Activated naive CD4-positive, alpha-beta T cell treated with anti-CD3 and anti-CD28 coated beads, Interleukin-2, amount 50 U/mL, for 72 hours (primary cell): ENCODE measurements at regions not wholly inside any gene's neighbourhood (a gene's known extent, or its start where the extent isn't known, plus 50 kb on each side); places are given as distances from the start of the nearest gene placed in this dataset.
"Not testable (repeated sequence)": the region's sequence is repeated elsewhere in the genome, so short reads cannot be mapped to it uniquely, and the experiment has no call there.

ENCODE experiments used
- ATAC-seq, 2 donors: fragments of 150-1000 bp; cut with Tn5 transposase; 2 replicates each; pipeline ENCODE4 v1.10.0; 2021; ENCODE audit warnings: mild to moderate bottlenecking in 2 of 2, moderate library complexity in 2 of 2
- DNase-seq, 2 donors: peaks; one replicate each; pipeline ENCODE4 v3.0.0; 2021 to 2022; ENCODE audit warnings: low spot score in 2 of 2
- H3K27ac Mint-ChIP-seq, 2 donors: one replicate each; pipeline ENCODE4 v1.8.0; 2022; ENCODE audit warnings: mild to moderate bottlenecking in 2 of 2, mixed read lengths in 2 of 2
- H3K36me3 Mint-ChIP-seq, 2 donors: one replicate each; pipeline ENCODE4 v1.8.0; 2022; ENCODE audit warnings: mixed read lengths in 2 of 2
- H3K9me3 Mint-ChIP-seq, 2 donors: one replicate each; pipeline ENCODE4 v1.8.0; 2022; ENCODE audit warnings: mixed read lengths in 2 of 2

DNA sequence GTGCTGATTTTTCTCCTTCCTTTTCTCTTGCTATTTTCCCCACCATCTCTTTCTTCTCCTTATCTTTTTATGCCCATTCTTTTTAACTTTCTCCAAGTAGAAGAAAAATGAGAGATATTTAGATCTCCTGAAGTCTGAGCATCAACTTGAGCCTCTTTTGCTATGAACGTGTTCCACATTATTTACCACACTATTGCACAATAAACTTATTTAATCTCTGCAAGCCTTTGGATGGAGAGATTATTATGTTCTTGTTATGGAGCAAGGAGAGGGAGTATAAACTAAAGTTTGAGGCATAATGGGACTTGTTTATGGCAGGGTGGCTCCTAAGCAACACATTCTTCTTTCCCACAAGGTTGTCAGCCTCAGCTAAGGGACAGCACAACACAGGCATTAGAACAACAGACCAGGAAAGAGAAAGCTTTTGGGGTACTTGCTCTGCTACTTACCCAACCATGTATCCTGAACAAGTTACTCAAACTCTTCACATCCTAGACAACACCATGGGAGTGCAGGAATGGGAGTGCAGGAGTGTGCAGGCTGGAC lies 365.5 kb upstream of the BOD1L1 start:
- Mint-ChIP-seq H3K36me3 (no peaks in the 10 kb centered on the region), H3K27ac (no peak overlapping the region)
- no peak for ATAC-seq

DNA sequence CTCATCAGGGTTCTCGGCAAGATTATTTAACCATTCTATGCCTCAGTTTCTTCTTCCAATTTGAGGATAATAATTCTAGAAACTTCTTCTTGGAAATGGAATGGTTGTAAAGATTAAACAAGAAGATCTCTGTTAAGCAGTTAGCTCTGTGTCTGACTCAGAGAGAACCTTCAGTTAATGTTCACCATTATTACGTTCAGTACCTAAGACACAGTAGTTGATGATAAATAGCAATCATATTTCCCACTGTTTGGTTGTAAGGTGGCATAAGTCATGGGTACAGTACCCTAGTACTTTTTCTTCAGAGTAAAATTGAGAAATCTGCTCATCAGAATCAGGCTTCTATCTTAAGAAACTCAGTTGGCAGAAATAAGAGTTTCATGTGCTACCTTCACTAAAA lies 366.5 kb upstream of the BOD1L1 start:
- Mint-ChIP-seq H3K27ac (no peak overlapping the region), H3K36me3 (no peaks in the 10 kb centered on the region), H3K9me3 (no peaks in the 10 kb centered on the region)
- ATAC-seq: no peak
- no peak for DNase-seq

More for the DNA sequence above, 365.5 kb upstream of the BOD1L1 start:
- DNase-seq: no peak
- H3K9me3 Mint-ChIP-seq: no peaks in the 10 kb centered on the region

DNA sequence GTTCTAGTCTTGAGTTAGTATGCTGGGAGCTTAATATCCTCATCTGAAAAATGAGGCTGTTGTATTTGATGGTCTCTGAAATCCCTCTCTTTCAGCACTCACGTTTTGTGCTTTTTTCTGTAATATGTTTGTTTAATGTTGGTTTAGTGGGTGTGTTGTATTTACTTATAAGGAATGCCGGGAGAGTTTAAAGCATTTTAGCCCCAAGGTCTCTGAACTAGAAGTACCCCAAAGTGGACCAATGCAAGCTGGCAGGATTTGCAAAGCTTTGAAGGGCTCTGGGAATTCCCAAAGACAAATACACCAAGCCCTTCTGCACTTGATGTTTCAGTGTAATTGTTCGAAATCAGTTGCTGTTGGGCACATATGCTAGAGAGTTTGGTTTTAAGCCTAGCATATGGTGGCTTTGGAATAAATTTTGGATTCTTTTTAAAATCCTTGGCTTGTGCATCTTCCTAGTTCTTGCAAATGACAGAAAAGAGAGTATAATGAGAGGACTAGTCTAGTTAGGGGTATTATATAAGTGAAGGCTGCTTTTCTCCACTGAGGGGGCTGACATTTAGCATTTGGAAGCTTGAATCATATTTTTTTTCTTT lies 371.4 kb upstream of the BOD1L1 start:
- Mint-ChIP-seq H3K27ac (no peak overlapping the region), H3K9me3 (peaks cover 23 to 24% of the 10 kb centered on the region in 2 donors), H3K36me3 (peaks cover 6 to 13% of the 10 kb centered on the region in 2 donors)
- ATAC-seq: no peak
- no peak for DNase-seq

DNA sequence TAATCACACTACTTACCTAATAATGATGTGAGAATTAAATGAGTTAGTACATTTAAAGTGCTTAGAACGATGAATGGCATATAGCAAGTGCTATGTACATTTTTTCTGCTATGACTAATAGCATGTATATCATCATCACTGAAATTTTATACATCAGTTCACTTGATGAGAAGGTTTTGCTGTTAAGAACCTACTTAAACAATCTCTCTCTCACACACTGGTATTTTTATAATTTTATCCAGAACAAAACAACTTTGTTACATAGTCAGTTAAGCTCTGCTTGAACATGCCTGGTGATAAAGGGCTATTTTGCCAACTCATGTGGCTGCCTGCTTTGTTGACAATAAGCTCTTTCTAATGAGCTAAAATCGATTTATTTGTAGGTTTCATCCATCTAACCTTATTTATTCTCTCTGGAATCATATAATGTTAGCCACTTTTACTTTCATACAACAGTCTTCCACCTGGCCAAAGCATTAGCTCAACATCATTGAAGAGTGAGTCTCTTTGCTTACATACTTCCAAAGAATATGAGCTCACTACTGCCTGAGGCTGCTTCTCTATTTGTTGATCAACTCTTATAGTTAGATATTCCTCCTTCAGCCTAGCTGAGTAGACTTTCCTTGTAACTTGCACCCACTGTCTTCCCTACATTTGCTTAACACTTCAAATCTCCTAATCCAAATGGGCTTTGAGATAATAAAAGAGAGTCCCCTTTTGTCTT lies 372.7 kb upstream of the BOD1L1 start:
- H3K27ac Mint-ChIP-seq: no peak overlapping the region
- peaks cover 6 to 13% of the 10 kb centered on the region in 2 donors for H3K36me3 Mint-ChIP-seq
- H3K9me3 Mint-ChIP-seq: peaks cover 23 to 26% of the 10 kb centered on the region in 2 donors
- no peak for DNase-seq
- no peak for ATAC-seq

DNA sequence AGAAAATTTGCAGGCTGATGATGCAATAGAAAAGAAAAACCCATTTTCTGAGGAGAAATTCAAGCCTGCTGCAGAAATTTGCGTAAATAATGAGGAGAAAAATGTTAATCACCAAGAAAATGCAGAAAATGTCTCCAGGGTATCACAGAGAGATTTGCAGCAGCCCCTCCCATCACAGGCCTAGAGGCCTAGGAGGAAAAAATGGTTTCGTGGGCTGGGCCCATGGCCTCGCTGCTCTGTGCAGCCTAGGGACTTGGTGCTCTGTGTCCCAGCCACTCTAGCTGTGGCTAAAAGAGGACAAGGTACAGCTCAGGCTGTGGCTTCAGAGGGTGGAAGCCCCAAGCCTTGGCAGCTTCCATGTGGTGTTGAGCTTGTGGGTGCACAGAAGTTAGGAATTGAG lies 374.8 kb upstream of the BOD1L1 start:
- ATAC-seq, DNase-seq, H3K27ac Mint-ChIP-seq: not testable (repeated sequence)
- H3K9me3 Mint-ChIP-seq: peaks cover 23 to 26% of the 10 kb centered on the region in 2 donors
- peaks cover 6 to 13% of the 10 kb centered on the region in 2 donors for H3K36me3 Mint-ChIP-seq

DNA sequence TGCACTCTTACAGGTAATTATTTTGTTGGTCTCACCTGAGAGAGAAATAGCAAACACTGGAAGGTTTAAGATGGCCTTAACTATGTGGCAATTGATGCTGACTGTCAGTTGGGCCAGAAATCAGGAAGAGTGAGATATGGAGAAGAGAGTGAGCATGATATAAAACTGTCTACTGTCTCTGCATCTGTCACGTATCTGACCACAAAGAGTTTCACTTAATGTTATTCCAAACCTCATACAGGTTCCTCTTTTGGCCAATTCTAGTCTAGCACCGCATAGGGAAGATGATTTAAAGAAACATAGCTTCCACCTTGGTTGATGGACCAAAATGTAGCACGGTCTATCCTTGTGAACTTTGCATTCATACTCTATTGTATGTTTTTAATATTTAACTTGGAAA lies 381.0 kb upstream of the BOD1L1 start:
- Mint-ChIP-seq H3K27ac (no peak overlapping the region), H3K36me3 (no peaks in the 10 kb centered on the region), H3K9me3 (peaks cover 4 to 6% of the 10 kb centered on the region in 2 donors)
- ATAC-seq: no peak
- no peak for DNase-seq

DNA sequence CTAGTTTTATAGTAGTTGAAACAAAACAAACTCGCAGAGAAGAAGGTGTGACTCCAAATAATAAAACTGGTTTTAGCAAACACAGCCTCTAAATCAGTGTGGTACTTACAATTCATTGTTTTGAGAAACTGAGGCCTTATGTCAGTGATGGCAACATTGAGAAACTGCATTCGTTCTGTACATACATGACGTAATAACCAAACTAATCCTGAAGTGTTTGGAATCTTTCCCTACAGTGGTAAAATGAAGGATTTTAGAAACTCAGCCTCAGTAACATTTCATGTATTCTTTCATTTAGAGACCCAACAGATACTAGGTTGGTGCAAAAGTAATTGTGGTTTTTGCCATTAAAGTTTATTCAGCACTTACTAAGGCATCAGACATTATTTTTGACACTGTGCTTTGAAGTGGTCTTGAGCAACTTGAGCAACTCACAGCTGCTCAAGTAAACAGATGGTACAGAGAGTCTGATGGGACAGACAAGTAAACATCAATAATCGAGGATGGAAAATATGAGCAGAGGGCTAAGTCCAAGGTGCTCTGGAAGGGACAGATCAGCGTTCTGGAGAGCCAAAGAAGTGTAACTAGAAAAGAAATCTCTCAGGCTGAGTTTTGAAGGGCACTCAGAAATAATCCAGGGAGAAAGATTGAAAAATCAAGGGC lies 390.8 kb upstream of the BOD1L1 start:
- H3K9me3 Mint-ChIP-seq: peaks cover 5 to 19% of the 10 kb centered on the region in 2 donors
- ATAC-seq (no peak), DNase-seq (no peak)
- no peak overlapping the region for H3K27ac Mint-ChIP-seq
- H3K36me3 Mint-ChIP-seq: peaks cover 0 to 17% of the 10 kb centered on the region in 2 donors

DNA sequence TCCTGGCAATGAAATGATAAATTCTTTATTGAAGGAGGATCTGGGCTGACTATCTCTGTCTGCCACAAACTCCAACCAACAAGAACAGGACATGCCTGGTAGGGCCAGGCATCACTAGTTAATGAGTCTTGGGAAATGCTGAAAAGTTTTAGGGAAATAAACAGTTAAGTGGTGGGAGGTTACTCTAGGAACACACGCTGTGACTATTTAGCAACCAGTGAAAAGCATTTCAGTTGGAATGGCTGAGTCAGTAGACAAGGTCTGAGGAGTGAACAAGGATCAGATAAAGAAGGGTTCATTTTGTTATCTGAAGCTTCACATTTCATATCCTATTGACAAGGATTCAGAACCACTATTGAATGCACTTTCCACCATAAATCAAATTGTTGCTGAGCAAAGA lies 394.9 kb upstream of the BOD1L1 start:
- Mint-ChIP-seq H3K27ac (no peak overlapping the region), H3K9me3 (peaks cover 5 to 6% of the 10 kb centered on the region in 2 donors), H3K36me3 (no peaks in the 10 kb centered on the region)
- ATAC-seq (no peak), DNase-seq (no peak)

DNA sequence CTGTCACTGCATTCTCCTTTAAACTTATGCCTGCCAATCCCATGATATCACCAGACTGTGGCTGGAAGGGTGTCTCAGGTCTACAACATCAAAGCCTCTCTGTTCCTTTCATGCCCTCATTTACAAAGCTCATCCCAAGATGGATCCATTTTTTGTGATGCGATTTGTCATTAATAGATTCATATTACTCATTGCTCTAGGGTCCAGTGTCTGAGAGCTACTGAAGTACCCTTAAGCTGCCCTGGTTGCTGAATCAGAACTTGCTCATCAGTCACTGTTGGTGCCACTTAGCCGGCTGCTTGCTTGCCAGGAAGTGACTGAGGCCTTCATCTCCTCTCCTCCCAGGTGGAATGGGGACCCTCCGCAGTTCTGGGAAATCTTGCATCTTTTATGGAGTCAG lies 395.5 kb upstream of the BOD1L1 start:
- Mint-ChIP-seq H3K9me3 (peaks cover 5 to 6% of the 10 kb centered on the region in 2 donors), H3K27ac (no peak overlapping the region), H3K36me3 (no peaks in the 10 kb centered on the region)
- DNase-seq (no peak), ATAC-seq (no peak)

DNA sequence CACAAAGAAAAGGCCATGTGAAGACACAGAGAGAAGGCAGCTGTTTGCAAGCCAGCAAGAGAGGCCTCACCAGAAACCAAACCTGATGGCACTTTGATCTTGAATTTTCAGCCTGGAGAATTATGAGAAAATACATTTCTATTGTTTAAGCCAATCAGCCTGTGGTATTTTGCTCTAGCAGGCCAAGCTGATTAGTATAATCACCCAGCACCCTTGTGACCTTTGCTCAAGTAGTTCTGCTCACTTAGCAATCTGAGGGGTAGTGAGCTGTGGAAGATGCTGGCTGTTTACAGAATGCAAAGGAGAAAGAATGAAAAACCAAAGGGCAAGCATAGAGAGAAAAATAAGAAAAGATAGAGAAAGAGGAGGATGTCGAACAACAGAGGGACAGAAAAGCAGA lies 396.4 kb upstream of the BOD1L1 start:
- H3K9me3 Mint-ChIP-seq: peaks cover 5 to 6% of the 10 kb centered on the region in 2 donors
- ATAC-seq (no peak), DNase-seq (no peak)
- no peak overlapping the region for H3K27ac Mint-ChIP-seq
- no peaks in the 10 kb centered on the region for H3K36me3 Mint-ChIP-seq

DNA sequence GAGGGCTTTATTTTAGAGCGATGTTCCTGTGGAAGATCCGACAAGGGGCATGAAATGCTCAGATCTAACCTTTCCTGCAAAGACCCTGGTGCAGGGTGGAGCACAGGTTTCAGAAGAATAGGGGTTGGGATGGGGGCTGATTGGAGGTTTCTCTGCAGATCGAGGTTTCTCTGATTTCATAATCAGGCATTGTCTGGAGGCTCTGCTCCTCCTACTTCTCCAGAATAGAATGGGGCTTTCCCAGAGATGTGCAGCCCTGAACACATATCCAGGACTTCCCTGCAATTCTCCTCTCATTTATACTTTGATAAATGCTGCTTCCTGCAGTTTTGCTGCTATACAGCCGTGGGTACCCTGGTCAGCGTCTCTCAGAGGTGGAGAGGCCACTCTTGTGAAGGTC lies 397.6 kb upstream of the BOD1L1 start:
- H3K9me3 Mint-ChIP-seq: no peaks in the 10 kb centered on the region

DNA sequence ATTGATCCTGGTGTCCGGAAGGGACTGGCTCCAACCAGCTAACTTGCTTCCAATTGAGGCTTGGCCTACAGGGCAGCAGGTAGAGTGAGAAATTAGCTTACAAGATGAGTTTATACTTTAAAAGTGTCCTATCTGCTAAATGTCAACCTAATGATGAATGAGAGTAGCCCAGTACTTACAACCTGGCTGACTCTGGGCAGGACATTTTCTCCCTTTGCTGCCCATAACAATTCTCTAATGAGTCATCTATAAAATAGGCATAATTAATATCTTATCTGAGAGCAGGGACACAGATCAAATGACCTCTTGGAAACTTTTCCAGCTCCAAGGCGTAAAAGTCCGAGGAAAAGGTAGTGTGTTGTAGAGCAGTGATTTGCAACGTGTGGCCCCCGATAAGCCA lies 398.4 kb upstream of the BOD1L1 start:
- Mint-ChIP-seq H3K27ac (no peak overlapping the region), H3K9me3 (no peaks in the 10 kb centered on the region), H3K36me3 (no peaks in the 10 kb centered on the region)
- DNase-seq: no peak
- ATAC-seq: no peak

More for the DNA sequence above, 397.6 kb upstream of the BOD1L1 start:
- no peak for DNase-seq
- no peak for ATAC-seq
- no peak overlapping the region for H3K27ac Mint-ChIP-seq
- no peaks in the 10 kb centered on the region for H3K36me3 Mint-ChIP-seq

DNA sequence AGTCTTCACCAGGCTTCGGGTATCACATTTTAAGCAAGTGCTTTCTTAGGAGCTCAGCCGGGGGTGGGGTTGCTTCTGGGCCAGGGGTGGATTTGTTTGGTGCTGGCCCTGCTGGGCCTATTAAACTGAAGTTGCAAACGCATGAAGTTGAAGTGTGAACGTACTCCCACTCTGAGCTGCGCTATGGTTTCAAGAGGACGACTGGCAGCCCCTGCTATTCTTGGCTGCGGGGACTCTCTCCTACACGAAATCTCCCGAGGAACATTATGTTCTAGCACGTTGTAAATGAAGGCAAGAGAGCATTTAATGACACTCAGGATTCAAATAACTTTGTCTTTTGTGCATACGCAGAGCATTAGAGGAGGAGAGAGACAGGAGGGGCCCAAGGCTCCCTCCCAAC lies 401.3 kb upstream of the BOD1L1 start:
- Mint-ChIP-seq H3K27ac (no peak overlapping the region), H3K36me3 (no peaks in the 10 kb centered on the region), H3K9me3 (no peaks in the 10 kb centered on the region)
- ATAC-seq: no peak
- DNase-seq: no peak

DNA sequence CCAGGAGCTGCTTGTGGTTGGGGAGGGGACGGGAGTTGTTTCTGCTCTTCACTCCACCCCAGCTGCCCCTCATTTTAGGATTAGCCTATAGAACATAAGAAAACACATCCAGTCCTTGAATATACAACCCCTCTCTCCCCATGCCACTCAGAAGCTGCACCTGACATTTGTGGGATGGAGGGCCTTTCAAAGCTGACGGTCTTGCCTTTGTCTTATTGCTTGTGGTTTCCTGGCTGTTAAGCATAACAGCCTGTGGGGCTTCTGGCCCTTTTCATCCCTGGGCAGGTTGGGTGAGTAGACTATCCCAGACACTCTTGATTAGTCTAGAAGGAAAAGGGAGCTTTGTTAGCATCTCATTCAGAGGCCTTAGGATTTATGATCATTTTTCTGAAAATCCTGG lies 407.6 kb upstream of the BOD1L1 start:
- DNase-seq (no peak), ATAC-seq (no peak)
- Mint-ChIP-seq H3K27ac (no peak overlapping the region), H3K36me3 (no peaks in the 10 kb centered on the region), H3K9me3 (peaks cover 0 to 4% of the 10 kb centered on the region in 2 donors)

DNA sequence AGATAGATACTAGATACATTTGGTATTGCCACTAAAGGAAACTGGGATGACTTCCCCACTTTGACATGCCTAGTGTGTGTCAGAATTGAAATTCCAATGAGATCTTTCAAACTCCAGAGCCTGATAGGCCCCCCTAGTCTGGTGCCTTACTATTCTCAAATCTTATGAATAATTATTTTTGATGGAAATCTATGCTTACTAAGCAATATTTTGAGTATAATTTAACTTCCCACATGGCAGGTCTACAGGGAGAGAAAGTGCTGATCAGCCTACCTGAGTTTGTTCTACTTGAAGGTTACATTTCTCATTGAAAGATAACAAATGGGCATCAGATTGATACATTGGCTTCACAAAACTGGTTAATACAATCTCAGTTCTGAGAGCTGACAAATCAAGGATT lies 415.7 kb upstream of the BOD1L1 start:
- DNase-seq: no peak
- no peaks in the 10 kb centered on the region for H3K36me3 Mint-ChIP-seq

DNA sequence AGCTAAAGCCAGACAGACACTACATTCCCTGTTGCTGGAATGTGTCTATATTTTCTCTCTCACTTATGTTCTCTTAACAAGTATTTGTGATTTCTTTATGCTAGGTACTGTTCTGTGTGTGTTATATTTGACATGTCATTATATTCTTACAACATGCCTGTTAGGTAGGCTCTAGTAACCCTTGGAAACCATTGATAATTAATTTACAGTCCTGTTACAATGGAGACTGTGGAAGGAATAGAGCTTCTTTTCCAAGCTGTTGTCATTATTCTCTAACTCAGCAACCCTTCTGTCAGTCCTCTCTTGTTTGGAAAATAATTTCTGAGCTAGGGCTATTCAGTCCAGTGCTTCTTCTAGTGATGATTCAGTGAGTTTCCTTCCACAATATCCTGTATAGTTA lies 419.1 kb upstream of the BOD1L1 start:
- Mint-ChIP-seq H3K27ac (no peak overlapping the region), H3K36me3 (no peaks in the 10 kb centered on the region), H3K9me3 (no peaks in the 10 kb centered on the region)
- no peak for ATAC-seq
- DNase-seq: no peak

More for the DNA sequence above, 415.7 kb upstream of the BOD1L1 start:
- Mint-ChIP-seq H3K27ac (no peak overlapping the region), H3K9me3 (peaks cover 0 to 8% of the 10 kb centered on the region in 2 donors)
- no peak for ATAC-seq

DNA sequence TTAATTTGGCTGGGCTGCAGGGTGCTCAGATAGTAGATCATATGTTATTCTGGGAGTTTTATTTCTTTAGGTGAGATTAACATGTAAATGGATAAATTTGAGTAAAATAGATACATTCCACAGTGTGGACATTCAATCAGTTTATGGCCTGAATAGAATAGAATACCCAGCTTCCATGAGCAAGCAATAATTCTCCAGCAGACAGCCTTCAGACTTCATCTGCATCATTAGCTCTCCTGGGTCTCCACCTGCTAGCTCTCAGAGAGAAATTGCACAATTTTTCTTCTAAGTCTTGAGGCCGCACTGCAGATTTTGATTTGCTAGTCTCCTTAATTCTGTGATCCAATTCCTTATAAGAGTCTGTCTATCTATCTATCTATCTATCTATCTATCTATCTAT lies 420.3 kb upstream of the BOD1L1 start:
- H3K27ac Mint-ChIP-seq: no peak overlapping the region
- DNase-seq: no peak
- no peak for ATAC-seq
- H3K9me3 Mint-ChIP-seq: no peaks in the 10 kb centered on the region
- H3K36me3 Mint-ChIP-seq: no peaks in the 10 kb centered on the region
